Caco-2 (cell line): ENCODE measurements at regions not wholly inside any gene's neighbourhood (a gene's known extent, or its start where the extent isn't known, plus 50 kb on each side); places are given as distances from the start of the nearest gene placed in this dataset.

ENCODE experiments used
- BruUV-seq: library from RNA; stranded (reverse); fragments of 400-500 nt; replicated peaks from 2 replicates; lab custom pipeline; 2021; lab: Mats Ljungman, UMichigan
- CTCF ChIA-PET: fragments of 300-600 bp; sonication (Branson Sonifier 250); formaldehyde crosslinking; loops from one replicate; lab custom pipeline; 2022; ENCODE audit warnings: antibody characterized with exemption; lab: Charles Lee
- POLR2A ChIA-PET: fragments of 300-600 bp; sonication (Branson Sonifier 250); formaldehyde crosslinking; loops from one replicate; lab custom pipeline; 2022; ENCODE audit warnings: antibody characterized with exemption; lab: Charles Lee
- DNase-seq, 2 experiments: peaks; one replicate each; pipeline versions ENCODE4 v3.0.0 to v3.0.0-alpha.2; 2020 to 2022
- H3K27me3 ChIP-seq: replicated peaks from 2 replicates; pipeline ENCODE4 v1.6.0; 2011; ENCODE audit warnings: low read length; ENCODE audit not compliant: control insufficient read depth, insufficient read depth
- H3K36me3 ChIP-seq: 2 replicates; pipeline ENCODE4 v1.5.1; 2011; ENCODE audit warnings: low read length; ENCODE audit not compliant: control insufficient read depth, insufficient read depth
- H3K4me1 ChIP-seq: fragments of 250-450 bp; sonication (Bioruptor Pico); 2 replicates; pipeline ENCODE4 v1.5.1; 2020; ENCODE audit warnings: mild to moderate bottlenecking
- H3K4me3 ChIP-seq: 2 replicates; pipeline ENCODE4 v1.5.1; 2011; ENCODE audit warnings: low read depth, mild to moderate bottlenecking, control low read depth, low read length
- H3K9me3 ChIP-seq: fragments of 250-450 bp; sonication (Bioruptor Pico); 2 replicates; pipeline ENCODE4 v1.5.1; 2020; ENCODE audit warnings: mild to moderate bottlenecking, moderate library complexity
- H3K27ac Mint-ChIP-seq: one replicate; pipeline ENCODE4 v1.8.0; 2022; ENCODE audit warnings: mixed read lengths; ENCODE audit not compliant: unreplicated experiment
- H3K27me3 Mint-ChIP-seq: one replicate; pipeline ENCODE4 v1.8.0; 2022; ENCODE audit warnings: mixed read lengths; ENCODE audit not compliant: insufficient read depth, unreplicated experiment
- H3K36me3 Mint-ChIP-seq: one replicate; pipeline ENCODE4 v1.8.0; 2022; ENCODE audit warnings: mild to moderate bottlenecking, mixed read lengths; ENCODE audit not compliant: insufficient read depth, unreplicated experiment
- H3K4me1 Mint-ChIP-seq: one replicate; pipeline ENCODE4 v1.8.0; 2022; ENCODE audit warnings: low read depth, mixed read lengths; ENCODE audit not compliant: unreplicated experiment
- H3K4me3 Mint-ChIP-seq: one replicate; pipeline ENCODE4 v1.8.0; 2022; ENCODE audit warnings: mild to moderate bottlenecking, moderate library complexity, mixed read lengths; ENCODE audit not compliant: unreplicated experiment
- H3K9me3 Mint-ChIP-seq: one replicate; pipeline ENCODE4 v1.8.0; 2022; ENCODE audit warnings: mixed read lengths; ENCODE audit not compliant: unreplicated experiment
- intact Hi-C: fragments of 100-400 bp; cut with micrococcal nuclease; formaldehyde crosslinking; loops from one replicate; pipeline ENCODE4 v1.10.0; 2022; ENCODE audit not compliant: unreplicated experiment
- TF ChIP-seq, protein P1 (sequence below), 2 experiments: fragments of 200-600 bp in 1 of 2; IDR thresholded peaks; 1 replicate in 1 of 2; 2 replicates in 1 of 2; pipeline versions ENCODE4 v1.5.1 to v1.8.0; 2011 to 2022; ENCODE audit warnings: antibody characterized with exemption in 1 of 2, control low read depth in 1 of 2, inconsistent platforms in 1 of 2, low read depth in 1 of 2, low read length in 1 of 2, mild to moderate bottlenecking in 1 of 2, moderate library complexity in 1 of 2; ENCODE audit not compliant: insufficient read depth in 1 of 2, severe bottlenecking in 1 of 2, unreplicated experiment in 1 of 2

DNA sequence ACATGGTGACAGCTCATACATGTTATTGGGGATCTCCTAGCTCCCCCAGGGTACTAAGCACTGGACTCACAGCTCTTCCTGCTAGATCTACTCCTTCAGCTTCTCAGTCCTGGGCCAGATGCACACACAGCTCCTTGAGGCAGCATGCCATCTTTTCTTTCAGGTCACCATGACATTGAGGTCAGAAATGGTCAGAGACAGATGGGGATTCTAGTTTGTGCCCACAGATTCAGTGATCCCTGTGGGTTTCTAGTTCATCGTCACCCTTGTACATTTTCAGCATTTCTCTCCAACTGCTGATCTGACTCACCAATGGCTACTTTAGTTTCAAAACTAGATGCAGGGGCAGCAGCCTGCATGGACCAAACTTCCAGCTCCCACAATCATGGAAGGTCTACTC lies 560.7 kb upstream of the PSMD7 start:
- ChIA-PET CTCF (no interaction called here), POLR2A (no interaction called here)
- H3K27me3 ChIP-seq, result no peaks in the 10 kb centered on the region
- H3K4me3 Mint-ChIP-seq, result no peak overlapping the region
- H3K4me1 ChIP-seq, result no peaks in the 10 kb centered on the region
- TF ChIP-seq, protein P1, sequence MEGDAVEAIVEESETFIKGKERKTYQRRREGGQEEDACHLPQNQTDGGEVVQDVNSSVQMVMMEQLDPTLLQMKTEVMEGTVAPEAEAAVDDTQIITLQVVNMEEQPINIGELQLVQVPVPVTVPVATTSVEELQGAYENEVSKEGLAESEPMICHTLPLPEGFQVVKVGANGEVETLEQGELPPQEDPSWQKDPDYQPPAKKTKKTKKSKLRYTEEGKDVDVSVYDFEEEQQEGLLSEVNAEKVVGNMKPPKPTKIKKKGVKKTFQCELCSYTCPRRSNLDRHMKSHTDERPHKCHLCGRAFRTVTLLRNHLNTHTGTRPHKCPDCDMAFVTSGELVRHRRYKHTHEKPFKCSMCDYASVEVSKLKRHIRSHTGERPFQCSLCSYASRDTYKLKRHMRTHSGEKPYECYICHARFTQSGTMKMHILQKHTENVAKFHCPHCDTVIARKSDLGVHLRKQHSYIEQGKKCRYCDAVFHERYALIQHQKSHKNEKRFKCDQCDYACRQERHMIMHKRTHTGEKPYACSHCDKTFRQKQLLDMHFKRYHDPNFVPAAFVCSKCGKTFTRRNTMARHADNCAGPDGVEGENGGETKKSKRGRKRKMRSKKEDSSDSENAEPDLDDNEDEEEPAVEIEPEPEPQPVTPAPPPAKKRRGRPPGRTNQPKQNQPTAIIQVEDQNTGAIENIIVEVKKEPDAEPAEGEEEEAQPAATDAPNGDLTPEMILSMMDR (IDR thresholded peaks at IDR 0.05; ENCODE audit: insufficient read depth in 1 of 2, low read depth in 1 of 2, low read length in 1 of 2, severe bottlenecking in 1 of 2, unreplicated experiment in 1 of 2), result no peak
- intact Hi-C loops, result no loop called here
- H3K27ac Mint-ChIP-seq, result no peak overlapping the region
- H3K9me3 Mint-ChIP-seq, result no peaks in the 10 kb centered on the region
- no peaks in the 10 kb centered on the region for H3K9me3 ChIP-seq
- no peaks in the 10 kb centered on the region for H3K4me1 Mint-ChIP-seq
- H3K27me3 Mint-ChIP-seq, result peaks cover 9% of the 10 kb centered on the region
- BruUV-seq, result no TSS peak
- H3K36me3 ChIP-seq, result no peaks in the 10 kb centered on the region
- no peaks in the 10 kb centered on the region for H3K36me3 Mint-ChIP-seq
- H3K4me3 ChIP-seq, result no peak overlapping the region
- DNase-seq, result no peak

DNA sequence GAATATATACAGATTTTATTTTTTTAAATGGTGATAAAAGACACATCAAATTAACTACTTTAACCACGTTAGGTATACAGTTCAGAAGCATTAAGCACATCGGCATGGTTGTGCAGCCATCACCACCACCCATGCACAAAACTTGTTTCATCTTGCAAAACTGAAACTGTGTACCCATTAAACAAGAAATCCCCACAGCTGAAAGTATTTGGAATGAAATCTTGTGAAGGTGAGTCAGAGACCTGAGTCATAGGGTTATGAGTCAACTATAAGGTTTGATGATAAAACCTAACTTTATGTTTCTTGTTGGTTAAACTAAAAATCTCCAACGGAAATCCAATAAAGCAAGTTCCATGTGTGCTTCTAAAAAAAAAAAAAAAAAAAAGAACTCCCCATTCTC lies 561.6 kb upstream of the PSMD7 start:
- Histone ChIP-seq H3K9me3 (no peaks in the 10 kb centered on the region), H3K36me3 (no peaks in the 10 kb centered on the region), H3K4me3 (no peak overlapping the region), H3K27me3 (no peaks in the 10 kb centered on the region), H3K4me1 (no peaks in the 10 kb centered on the region)
- TF ChIP-seq, protein P1 (IDR thresholded peaks at IDR 0.05; ENCODE audit: insufficient read depth in 1 of 2, low read depth in 1 of 2, low read length in 1 of 2, severe bottlenecking in 1 of 2, unreplicated experiment in 1 of 2), result no peak
- H3K9me3 Mint-ChIP-seq, result no peaks in the 10 kb centered on the region
- no peaks in the 10 kb centered on the region for H3K4me1 Mint-ChIP-seq
- peaks cover 11% of the 10 kb centered on the region for H3K27me3 Mint-ChIP-seq
- ChIA-PET CTCF (no interaction called here), POLR2A (no interaction called here)
- H3K4me3 Mint-ChIP-seq, result no peak overlapping the region
- no peak overlapping the region for H3K27ac Mint-ChIP-seq
- intact Hi-C loops, result no loop called here
- DNase-seq, result no peak
- no peaks in the 10 kb centered on the region for H3K36me3 Mint-ChIP-seq
- no TSS peak for BruUV-seq

GRCh38 chr16:73732681-73733080 lies 563.9 kb upstream of the PSMD7 start:
- H3K4me3 Mint-ChIP-seq, result no peak overlapping the region
- H3K27me3 Mint-ChIP-seq, result peaks cover 13% of the 10 kb centered on the region
- CTCF ChIA-PET, result no interaction called here
- Histone ChIP-seq H3K36me3 (no peaks in the 10 kb centered on the region), H3K4me1 (no peaks in the 10 kb centered on the region), H3K9me3 (no peaks in the 10 kb centered on the region), H3K4me3 (no peak overlapping the region), H3K27me3 (no peaks in the 10 kb centered on the region)
- H3K9me3 Mint-ChIP-seq, result no peaks in the 10 kb centered on the region
- H3K36me3 Mint-ChIP-seq, result no peaks in the 10 kb centered on the region
- no peaks in the 10 kb centered on the region for H3K4me1 Mint-ChIP-seq
- TF ChIP-seq, protein P1 (IDR thresholded peaks at IDR 0.05; ENCODE audit: insufficient read depth in 1 of 2, low read depth in 1 of 2, low read length in 1 of 2, severe bottlenecking in 1 of 2, unreplicated experiment in 1 of 2), result no peak
- no peak for DNase-seq
- BruUV-seq, result no TSS peak
- intact Hi-C loops, result no loop called here
- H3K27ac Mint-ChIP-seq, result no peak overlapping the region
- POLR2A ChIA-PET, result no interaction called here
